ENCODE measurements at regions not wholly inside any gene's neighbourhood (a gene's known extent, or its start where the extent isn't known, plus 50 kb on each side); places are given as distances from the start of the nearest gene placed in this dataset.

DNA sequence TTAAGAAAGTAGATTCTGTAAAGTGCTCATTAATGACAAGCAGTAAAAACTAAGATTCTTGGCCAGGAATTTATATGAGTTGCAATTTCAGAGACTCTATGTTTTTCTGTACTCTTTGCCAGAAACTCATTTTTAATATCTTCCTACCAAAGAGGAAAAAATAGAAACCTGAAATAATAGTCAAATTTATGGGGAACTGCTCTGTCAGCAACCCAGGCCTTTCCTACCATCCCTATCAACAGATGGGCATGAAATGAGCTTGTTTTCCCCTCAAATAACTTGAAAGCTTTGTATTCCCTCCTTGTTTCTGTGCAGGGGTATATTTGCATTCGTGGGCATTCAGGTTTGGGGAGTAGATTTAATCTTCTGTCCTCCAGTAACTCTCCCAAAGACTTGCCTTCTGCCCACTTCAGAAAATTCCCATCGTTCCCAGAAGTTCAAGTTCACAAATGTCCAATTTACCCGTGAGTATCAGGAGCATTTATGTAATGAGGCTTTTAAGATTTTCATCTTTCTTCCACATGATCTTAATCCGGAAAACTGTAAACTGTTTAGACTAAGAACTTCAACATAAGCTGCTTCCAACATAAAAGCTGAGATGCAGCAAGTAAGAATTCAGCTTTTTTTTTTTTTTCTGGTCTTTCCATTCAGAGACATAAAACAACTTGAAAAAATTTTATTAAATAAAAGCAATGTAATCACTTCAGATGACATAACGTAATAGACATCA lies 363.1 kb downstream of the EFNB2 start:
- 63 to 65% methylated on average over 5 of the region's 5 CpGs for WGBS, 2 donors
- Histone ChIP-seq H3K4me1 (no peaks in the 10 kb centered on the region), H3K27me3 (no peaks in the 10 kb centered on the region), H3K36me3 (replicated peaks in 1 of 2; ENCODE audit: insufficient read depth in 1 of 2, low read depth in 2 of 2) (no peaks in the 10 kb centered on the region), H3K27ac (no peak overlapping the region), H3K9me3 (no peaks in the 10 kb centered on the region), H3K4me3 (no peak overlapping the region)
- DNase-seq, result no peak
- TF ChIP-seq, protein P1, sequence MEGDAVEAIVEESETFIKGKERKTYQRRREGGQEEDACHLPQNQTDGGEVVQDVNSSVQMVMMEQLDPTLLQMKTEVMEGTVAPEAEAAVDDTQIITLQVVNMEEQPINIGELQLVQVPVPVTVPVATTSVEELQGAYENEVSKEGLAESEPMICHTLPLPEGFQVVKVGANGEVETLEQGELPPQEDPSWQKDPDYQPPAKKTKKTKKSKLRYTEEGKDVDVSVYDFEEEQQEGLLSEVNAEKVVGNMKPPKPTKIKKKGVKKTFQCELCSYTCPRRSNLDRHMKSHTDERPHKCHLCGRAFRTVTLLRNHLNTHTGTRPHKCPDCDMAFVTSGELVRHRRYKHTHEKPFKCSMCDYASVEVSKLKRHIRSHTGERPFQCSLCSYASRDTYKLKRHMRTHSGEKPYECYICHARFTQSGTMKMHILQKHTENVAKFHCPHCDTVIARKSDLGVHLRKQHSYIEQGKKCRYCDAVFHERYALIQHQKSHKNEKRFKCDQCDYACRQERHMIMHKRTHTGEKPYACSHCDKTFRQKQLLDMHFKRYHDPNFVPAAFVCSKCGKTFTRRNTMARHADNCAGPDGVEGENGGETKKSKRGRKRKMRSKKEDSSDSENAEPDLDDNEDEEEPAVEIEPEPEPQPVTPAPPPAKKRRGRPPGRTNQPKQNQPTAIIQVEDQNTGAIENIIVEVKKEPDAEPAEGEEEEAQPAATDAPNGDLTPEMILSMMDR (IDR thresholded peaks at IDR 0.05), result no peak
- TF ChIP-seq POLR2A (IDR thresholded peaks at IDR 0.05), result no peak
- ATAC-seq, result no peak
- intact Hi-C loops (cut with DNase I), result no loop called here

DNA sequence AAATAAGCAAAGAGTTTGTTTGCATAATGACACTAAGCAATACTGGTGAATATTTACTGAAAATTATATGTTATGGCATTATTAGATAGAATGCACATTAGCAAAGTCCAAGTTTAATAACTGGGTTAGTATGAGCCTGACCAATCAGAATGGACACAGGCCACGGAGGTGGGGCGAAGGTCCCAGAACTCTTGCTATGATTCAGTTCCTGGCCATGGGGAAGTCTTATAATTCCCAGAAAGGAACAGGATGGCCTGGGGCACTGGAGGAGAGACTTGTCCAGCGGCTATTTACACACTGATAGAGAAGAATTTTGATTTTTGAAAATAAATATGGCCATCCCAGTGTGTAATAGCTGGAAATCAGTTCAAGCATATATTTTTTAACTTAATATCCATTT lies 372.0 kb downstream of the EFNB2 start:
- no peaks in the 10 kb centered on the region for H3K4me1 ChIP-seq
- DNase-seq (no peak), ATAC-seq (no peak)
- intact Hi-C loops (cut with DNase I), result no loop called here
- 93 to 94% methylated on average over 3 of the region's 3 CpGs for WGBS, 2 donors
- TF ChIP-seq, protein P1 (IDR thresholded peaks at IDR 0.05), result no peak
- TF ChIP-seq POLR2A (IDR thresholded peaks at IDR 0.05), result no peak
- no peak overlapping the region for H3K27ac ChIP-seq
- no peak overlapping the region for H3K4me3 ChIP-seq
- H3K9me3 ChIP-seq, result no peaks in the 10 kb centered on the region
- no peaks in the 10 kb centered on the region for H3K36me3 ChIP-seq (replicated peaks in 1 of 2; ENCODE audit: insufficient read depth in 1 of 2, low read depth in 2 of 2)
- H3K27me3 ChIP-seq, result no peaks in the 10 kb centered on the region

DNA sequence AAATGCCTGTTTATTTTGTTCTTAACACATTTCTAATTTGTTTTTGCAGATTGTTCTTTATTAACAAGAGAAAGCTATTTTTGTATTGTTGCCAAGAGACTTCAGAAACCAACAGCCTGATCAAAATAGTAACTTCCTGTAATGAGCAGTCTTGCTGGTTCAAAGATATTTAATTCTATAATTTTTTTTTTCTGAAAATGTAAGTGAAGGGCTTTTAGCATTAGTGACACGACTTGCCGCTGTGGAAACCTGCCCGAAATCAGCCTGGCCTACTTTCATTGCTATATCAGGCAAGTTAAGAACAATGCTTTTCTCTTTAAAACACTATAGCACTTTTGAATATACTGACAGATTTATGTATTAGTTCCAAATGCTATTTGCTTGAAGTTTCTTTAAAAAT lies 374.3 kb downstream of the EFNB2 start:
- ATAC-seq (no peak), DNase-seq (no peak)
- intact Hi-C loops (cut with DNase I), result no loop called here
- no peaks in the 10 kb centered on the region for H3K36me3 ChIP-seq (replicated peaks in 1 of 2; ENCODE audit: insufficient read depth in 1 of 2, low read depth in 2 of 2)
- H3K4me1 ChIP-seq, result no peaks in the 10 kb centered on the region
- TF ChIP-seq POLR2A (IDR thresholded peaks at IDR 0.05), result no peak
- TF ChIP-seq, protein P1 (IDR thresholded peaks at IDR 0.05), result no peak
- WGBS, 2 donors, result 68 to 70% methylated on average over 3 of the region's 3 CpGs
- no peak overlapping the region for H3K27ac ChIP-seq
- H3K9me3 ChIP-seq, result no peaks in the 10 kb centered on the region
- H3K4me3 ChIP-seq, result no peak overlapping the region
- no peaks in the 10 kb centered on the region for H3K27me3 ChIP-seq

DNA sequence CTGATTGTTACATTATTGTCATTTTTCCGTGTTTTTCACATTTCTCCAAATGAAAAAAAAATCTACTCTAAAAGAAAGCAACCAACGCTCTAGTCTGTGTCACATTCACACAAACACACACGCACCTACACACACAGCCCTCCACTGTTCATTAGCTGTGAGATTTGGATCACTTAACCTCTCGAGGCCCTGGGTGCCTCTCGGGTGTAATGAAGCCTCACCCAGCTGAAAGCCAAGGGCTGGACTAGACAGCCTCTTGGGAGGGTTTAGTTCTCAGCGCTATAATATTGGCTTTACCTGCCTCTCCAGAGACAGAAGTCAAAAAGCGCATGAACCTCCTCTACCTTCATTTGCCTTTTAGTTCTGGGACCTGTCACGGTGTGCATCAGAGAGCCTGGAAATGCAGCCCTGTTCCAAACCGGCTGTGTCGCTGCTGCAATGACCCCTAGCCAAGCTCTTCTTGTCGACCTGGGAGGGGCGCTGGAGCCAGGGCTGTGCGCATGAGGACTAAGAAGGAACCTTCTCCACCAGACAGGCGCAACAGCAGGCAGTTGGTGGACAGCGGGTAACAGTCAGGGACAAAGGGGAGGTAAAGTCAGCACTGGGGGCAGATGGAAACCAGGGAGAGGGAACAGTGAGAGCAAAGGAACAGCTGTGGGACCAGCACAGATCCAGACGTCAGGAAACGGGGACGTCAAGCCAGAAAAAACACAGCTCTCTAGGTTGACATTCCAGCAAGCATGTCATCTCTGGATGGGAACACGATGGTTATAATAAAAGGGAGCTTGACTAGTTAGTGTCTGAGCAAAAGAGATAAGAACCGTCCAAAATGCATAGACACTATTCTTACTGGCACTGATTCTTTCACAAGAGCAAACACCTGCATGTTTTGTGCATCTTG lies 375.9 kb downstream of the EFNB2 start:
- intact Hi-C loops (cut with DNase I), result no loop called here
- Histone ChIP-seq H3K27ac (no peak overlapping the region), H3K27me3 (no peaks in the 10 kb centered on the region), H3K9me3 (no peaks in the 10 kb centered on the region), H3K36me3 (replicated peaks in 1 of 2; ENCODE audit: insufficient read depth in 1 of 2, low read depth in 2 of 2) (no peaks in the 10 kb centered on the region), H3K4me1 (no peaks in the 10 kb centered on the region), H3K4me3 (no peak overlapping the region)
- TF ChIP-seq, protein P1 (IDR thresholded peaks at IDR 0.05), result no peak
- no peak for TF ChIP-seq POLR2A (IDR thresholded peaks at IDR 0.05)
- WGBS, 2 donors, result 74 to 80% methylated on average over 20 of the region's 20 CpGs
- DNase-seq (no peak), ATAC-seq (no peak)
